HEK293T (cell line): ENCODE measurements at regions not wholly inside any gene's neighbourhood (a gene's known extent, or its start where the extent isn't known, plus 50 kb on each side); places are given as distances from the start of the nearest gene placed in this dataset.

Experiments
- ARNT ChIP-seq: fragments of 450-650 bp; IDR thresholded peaks from 2 replicates; pipeline ENCODE4 v1.6.1; 2017; ENCODE audit warnings: mild to moderate bottlenecking
- BHLHE40 ChIP-seq: fragments of 450-650 bp; IDR thresholded peaks from 2 replicates; pipeline ENCODE4 v1.6.1; 2016; ENCODE audit warnings: mild to moderate bottlenecking, moderate library complexity, borderline replicate concordance
- FOXA1 ChIP-seq: fragments of 450-650 bp; IDR thresholded peaks from 2 replicates; pipeline ENCODE4 v1.6.1; 2016; ENCODE audit warnings: mild to moderate bottlenecking
- FOXK2 ChIP-seq: fragments of 450-650 bp; IDR thresholded peaks from 2 replicates; pipeline ENCODE4 v1.6.1; 2016; ENCODE audit warnings: mild to moderate bottlenecking
- FOXM1 ChIP-seq: fragments of 450-650 bp; IDR thresholded peaks from 2 replicates; pipeline ENCODE4 v1.6.1; 2017; ENCODE audit warnings: mild to moderate bottlenecking, borderline replicate concordance
- HDGF ChIP-seq: fragments of 450-650 bp; IDR thresholded peaks from 2 replicates; pipeline ENCODE4 v1.6.1; 2017; ENCODE audit warnings: antibody characterized with exemption, borderline replicate concordance
- L3MBTL2 ChIP-seq: fragments of 450-650 bp; conservative IDR thresholded peaks from 2 replicates; pipeline ENCODE4 v1.6.1; 2016; ENCODE audit warnings: mild to moderate bottlenecking
- LEF1 ChIP-seq: fragments of 450-650 bp; IDR thresholded peaks from 2 replicates; pipeline ENCODE4 v1.6.1; 2017; ENCODE audit warnings: mild to moderate bottlenecking, borderline replicate concordance
- NFRKB ChIP-seq: fragments of 450-650 bp; IDR thresholded peaks from 2 replicates; pipeline ENCODE4 v1.6.1; 2016; ENCODE audit warnings: mild to moderate bottlenecking, moderate library complexity
- SP1 ChIP-seq: fragments of 450-650 bp; IDR thresholded peaks from 2 replicates; pipeline ENCODE4 v1.6.1; 2017
- SUZ12 ChIP-seq: fragments of 450-650 bp; IDR thresholded peaks from 2 replicates; pipeline ENCODE4 v1.6.1; 2016; ENCODE audit warnings: mild to moderate bottlenecking
- TARDBP ChIP-seq: fragments of 450-650 bp; IDR thresholded peaks from 2 replicates; pipeline ENCODE4 v1.6.1; 2016
- ZNF384 ChIP-seq: fragments of 450-650 bp; IDR thresholded peaks from 2 replicates; pipeline ENCODE4 v1.6.1; 2016

DNA sequence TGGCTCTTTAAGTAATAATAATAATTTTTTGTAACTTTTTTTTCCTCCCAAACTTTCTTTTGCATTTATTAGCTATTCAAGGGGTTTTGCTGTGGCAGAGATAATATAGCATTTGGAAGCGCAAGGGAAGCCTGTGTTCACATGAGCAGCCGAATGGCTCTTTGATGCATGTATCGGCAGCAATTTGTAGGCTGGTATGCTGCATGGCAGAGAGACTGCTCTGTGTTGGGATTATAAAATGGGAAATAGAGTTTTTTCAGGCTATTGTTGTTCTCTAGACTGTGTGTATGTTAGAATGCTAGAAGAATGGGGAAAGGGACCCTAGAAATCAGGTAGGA lies 94.6 kb upstream of the SALL1 start:
- TF ChIP-seq SUZ12 (no peak), BHLHE40 (no peak), L3MBTL2 (no peak), FOXK2 (no peak), LEF1 (no peak), ZNF384 (no peak), HDGF (no peak), TARDBP (no peak), FOXA1 (no peak), SP1 (no peak), NFRKB (no peak), ARNT (no peak), FOXM1 (no peak)
